Activated CD8-positive, alpha-beta T cell treated with anti-CD3 and anti-CD28 coated beads for 36 hours (primary cell): ENCODE measurements at regions not wholly inside any gene's neighbourhood (a gene's known extent, or its start where the extent isn't known, plus 50 kb on each side); places are given as distances from the start of the nearest gene placed in this dataset.
A peak's percentile ranks its signal among the peaks of the same experiment; 100 is the strongest.

ENCODE experiments used
- ATAC-seq: fragments of 200-7000 bp; cut with Tn5 transposase; one replicate; pipeline ENCODE4 v1.10.0; 2021; ENCODE audit warnings: mild to moderate bottlenecking, moderate library complexity
- CTCF ChIA-PET: fragments of 350-600 bp; sonication (Branson Sonifier 250); formaldehyde crosslinking; loops from one replicate; lab custom pipeline; 2021; ENCODE audit warnings: antibody characterized with exemption; lab: Charles Lee
- POLR2A ChIA-PET: fragments of 350-600 bp; sonication (Branson Sonifier 250); formaldehyde crosslinking; loops from one replicate; lab custom pipeline; 2021; ENCODE audit warnings: antibody characterized with exemption; lab: Charles Lee
- DNase-seq: peaks from one replicate; pipeline ENCODE4 v3.0.0-alpha.2; 2020
- H3K27ac Mint-ChIP-seq: one replicate; pipeline ENCODE4 v1.8.0; 2021; ENCODE audit warnings: mild to moderate bottlenecking, mixed read lengths
- H3K27me3 Mint-ChIP-seq: one replicate; pipeline ENCODE4 v1.8.0; 2021; ENCODE audit warnings: mixed read lengths
- H3K36me3 Mint-ChIP-seq: one replicate; pipeline ENCODE4 v1.8.0; 2021; ENCODE audit warnings: low read depth, mixed read lengths
- H3K4me1 Mint-ChIP-seq: one replicate; pipeline ENCODE4 v1.8.0; 2021; ENCODE audit warnings: low read depth, mixed read lengths
- H3K4me3 Mint-ChIP-seq: one replicate; pipeline ENCODE4 v1.8.0; 2021; ENCODE audit warnings: mild to moderate bottlenecking, moderate library complexity, mixed read lengths
- H3K9me3 Mint-ChIP-seq: one replicate; pipeline ENCODE4 v1.8.0; 2021; ENCODE audit warnings: mixed read lengths
- CTCF ChIP-seq: fragments of 200-600 bp; IDR thresholded peaks from one replicate; pipeline ENCODE4 v1.8.0; 2022; ENCODE audit warnings: antibody characterized with exemption, mild to moderate bottlenecking
- intact Hi-C: fragments of 100-400 bp; cut with micrococcal nuclease; formaldehyde crosslinking; loops from one replicate; pipeline ENCODE4 v1.10.0; 2022

GRCh38 chr9:108568093-108568492, 287.7 kb downstream of the ACTL7B start:
- H3K36me3 Mint-ChIP-seq, result no peaks in the 10 kb centered on the region
- CTCF ChIA-PET, result no interaction called here
- intact Hi-C loops, result loop anchor here (10.0 kb wide), 1 partner anchor 197 kb away; no protein-coding TSS in a partner anchor
- H3K4me1 Mint-ChIP-seq, result no peaks in the 10 kb centered on the region
- H3K27ac Mint-ChIP-seq, result no peak overlapping the region
- no peak overlapping the region for H3K4me3 Mint-ChIP-seq
- H3K9me3 Mint-ChIP-seq, result no peaks in the 10 kb centered on the region
- DNase-seq (no peak), ATAC-seq (no peak)
- POLR2A ChIA-PET, result no interaction called here
- peaks cover 9% of the 10 kb centered on the region for H3K27me3 Mint-ChIP-seq
- no peak for TF ChIP-seq CTCF

GRCh38 chr9:108567571-108567970, 288.2 kb downstream of the ACTL7B start:
- intact Hi-C loops, result loop anchor here (10.0 kb wide), 1 partner anchor 197 kb away; no protein-coding TSS in a partner anchor
- Mint-ChIP-seq H3K27me3 (peaks cover 9% of the 10 kb centered on the region), H3K27ac (no peak overlapping the region), H3K9me3 (no peaks in the 10 kb centered on the region), H3K36me3 (no peaks in the 10 kb centered on the region), H3K4me3 (no peak overlapping the region), H3K4me1 (no peaks in the 10 kb centered on the region)
- TF ChIP-seq CTCF, result no peak
- CTCF ChIA-PET, result no interaction called here
- DNase-seq, result no peak
- no peak for ATAC-seq
- POLR2A ChIA-PET, result no interaction called here

- H3K4me1 Mint-ChIP-seq, result no peaks in the 10 kb centered on the region
- no peaks in the 10 kb centered on the region for H3K9me3 Mint-ChIP-seq
- H3K27me3 Mint-ChIP-seq, result peaks cover 9% of the 10 kb centered on the region
- H3K4me3 Mint-ChIP-seq, result no peak overlapping the region
- ATAC-seq (no peak), DNase-seq (peak; percentile 27)
- H3K27ac Mint-ChIP-seq, result no peak overlapping the region
- POLR2A ChIA-PET, result no interaction called here
- CTCF ChIA-PET, result interaction anchor here (0.6 to 2.0 kb wide), 9 partner anchors 11 to 1158 kb away, joined by 3 to 9 read pairs (median 3); no protein-coding TSS in a partner anchor
- peak; percentile 76 for TF ChIP-seq CTCF
- intact Hi-C loops, result loop anchor here (10.0 kb wide), 1 partner anchor 199 kb away; no protein-coding TSS in a partner anchor
- H3K36me3 Mint-ChIP-seq, result no peaks in the 10 kb centered on the region
Measured at GRCh38 chr9:108565651-108566378, 290.0 kb downstream of the ACTL7B start.

GRCh38 chr9:108562176-108562575, 293.6 kb downstream of the ACTL7B start:
- DNase-seq (no peak), ATAC-seq (no peak)
- Mint-ChIP-seq H3K36me3 (no peaks in the 10 kb centered on the region), H3K27me3 (no peaks in the 10 kb centered on the region), H3K4me1 (no peaks in the 10 kb centered on the region), H3K4me3 (no peak overlapping the region), H3K9me3 (no peaks in the 10 kb centered on the region), H3K27ac (no peak overlapping the region)
- ChIA-PET CTCF (no interaction called here), POLR2A (no interaction called here)
- intact Hi-C loops, result loop anchor here (10.0 kb wide), 1 partner anchor 203 kb away; no protein-coding TSS in a partner anchor
- TF ChIP-seq CTCF, result no peak

GRCh38 chr9:108559432-108559831, 296.4 kb downstream of the ACTL7B start:
- H3K27ac Mint-ChIP-seq, result no peak overlapping the region
- DNase-seq, result no peak
- no peak for ATAC-seq
- H3K27me3 Mint-ChIP-seq, result peaks cover 2% of the 10 kb centered on the region
- ChIA-PET POLR2A (no interaction called here), CTCF (interaction anchor here (1.1 kb wide), 1 partner anchor 202 kb away, joined by 3 read pairs; no protein-coding TSS in a partner anchor)
- no peaks in the 10 kb centered on the region for H3K9me3 Mint-ChIP-seq
- intact Hi-C loops, result no loop called here
- no peak for TF ChIP-seq CTCF
- H3K4me3 Mint-ChIP-seq, result no peak overlapping the region
- H3K36me3 Mint-ChIP-seq, result no peaks in the 10 kb centered on the region
- no peaks in the 10 kb centered on the region for H3K4me1 Mint-ChIP-seq
